Activated naive CD4-positive, alpha-beta T cell treated with anti-CD3 and anti-CD28 coated beads for 36 hours (primary cell): ENCODE measurements at regions not wholly inside any gene's neighbourhood (a gene's known extent, or its start where the extent isn't known, plus 50 kb on each side); places are given as distances from the start of the nearest gene placed in this dataset.

Experiments used
- CTCF ChIA-PET: fragments of 350-600 bp; sonication (Branson Sonifier 250); formaldehyde crosslinking; loops from one replicate; lab custom pipeline; 2021; ENCODE audit warnings: antibody characterized with exemption; lab: Charles Lee
- DNase-seq: peaks from one replicate; pipeline ENCODE4 v3.0.0-alpha.2; 2020
- H3K27ac Mint-ChIP-seq: one replicate; pipeline ENCODE4 v1.8.0; 2021; ENCODE audit warnings: mild to moderate bottlenecking, mixed read lengths
- H3K27me3 Mint-ChIP-seq: one replicate; pipeline ENCODE4 v1.8.0; 2021; ENCODE audit warnings: low read depth, mixed read lengths
- H3K36me3 Mint-ChIP-seq: one replicate; pipeline ENCODE4 v1.8.0; 2021; ENCODE audit warnings: low read depth, mixed read lengths
- H3K4me1 Mint-ChIP-seq: one replicate; pipeline ENCODE4 v1.8.0; 2021; ENCODE audit warnings: low read depth, mixed read lengths
- H3K4me3 Mint-ChIP-seq: one replicate; pipeline ENCODE4 v1.8.0; 2021; ENCODE audit warnings: mild to moderate bottlenecking, moderate library complexity, mixed read lengths
- H3K9me3 Mint-ChIP-seq: one replicate; pipeline ENCODE4 v1.8.0; 2021; ENCODE audit warnings: mixed read lengths
- intact Hi-C: fragments of 100-400 bp; cut with micrococcal nuclease; formaldehyde crosslinking; loops from one replicate; pipeline ENCODE4 v1.15.1; 2023

GRCh38 chr3:107882261-107882660 lies 208.6 kb downstream of the CD47 start:
- DNase-seq: no peak
- no peaks in the 10 kb centered on the region for H3K27me3 Mint-ChIP-seq
- no peak overlapping the region for H3K27ac Mint-ChIP-seq
- H3K36me3 Mint-ChIP-seq: no peaks in the 10 kb centered on the region
- CTCF ChIA-PET: no interaction called here
- H3K4me1 Mint-ChIP-seq: no peaks in the 10 kb centered on the region
- intact Hi-C loops: no loop called here
- H3K4me3 Mint-ChIP-seq: no peak overlapping the region
- no peaks in the 10 kb centered on the region for H3K9me3 Mint-ChIP-seq

- intact Hi-C loops: no loop called here
- H3K4me1 Mint-ChIP-seq: no peaks in the 10 kb centered on the region
- H3K27ac Mint-ChIP-seq: no peak overlapping the region
- no peak overlapping the region for H3K4me3 Mint-ChIP-seq
- H3K27me3 Mint-ChIP-seq: no peaks in the 10 kb centered on the region
- CTCF ChIA-PET: interaction anchor here (0.5 kb wide), 1 partner anchor 138 kb away, joined by 3 read pairs; no protein-coding TSS in a partner anchor
- no peaks in the 10 kb centered on the region for H3K9me3 Mint-ChIP-seq
- no peaks in the 10 kb centered on the region for H3K36me3 Mint-ChIP-seq
- DNase-seq: no peak
These were observed 209.3 kb downstream of the CD47 start for GRCh38 chr3:107881509-107881908.

- Mint-ChIP-seq H3K4me1 (no peaks in the 10 kb centered on the region), H3K4me3 (no peak overlapping the region), H3K27me3 (no peaks in the 10 kb centered on the region), H3K27ac (no peak overlapping the region), H3K36me3 (no peaks in the 10 kb centered on the region), H3K9me3 (no peaks in the 10 kb centered on the region)
- CTCF ChIA-PET: no interaction called here
- intact Hi-C loops: no loop called here
- DNase-seq: no peak
These were observed 210.1 kb downstream of the CD47 start for GRCh38 chr3:107880702-107881101.

GRCh38 chr3:107877936-107878335 lies 212.9 kb downstream of the CD47 start:
- intact Hi-C loops: no loop called here
- H3K27ac Mint-ChIP-seq: no peak overlapping the region
- CTCF ChIA-PET: no interaction called here
- no peaks in the 10 kb centered on the region for H3K27me3 Mint-ChIP-seq
- no peak overlapping the region for H3K4me3 Mint-ChIP-seq
- H3K9me3 Mint-ChIP-seq: no peaks in the 10 kb centered on the region
- H3K36me3 Mint-ChIP-seq: no peaks in the 10 kb centered on the region
- no peak for DNase-seq
- no peaks in the 10 kb centered on the region for H3K4me1 Mint-ChIP-seq

- Mint-ChIP-seq H3K27ac (no peak overlapping the region), H3K36me3 (no peaks in the 10 kb centered on the region), H3K4me1 (peaks cover 11% of the 10 kb centered on the region), H3K27me3 (peaks cover 4% of the 10 kb centered on the region), H3K9me3 (no peaks in the 10 kb centered on the region), H3K4me3 (no peak overlapping the region)
- intact Hi-C loops: loop anchor here (2.0 kb wide), 2 partner anchors 40 to 218 kb away; no protein-coding TSS in a partner anchor
- CTCF ChIA-PET: interaction anchor here (2.5 kb wide), 1 partner anchor 57 kb away, joined by 8 read pairs; no protein-coding TSS in a partner anchor
- DNase-seq: peak; percentile 18
These were observed 219.7 kb downstream of the CD47 start for GRCh38 chr3:107870943-107871638.

GRCh38 chr3:107870096-107870495 lies 220.7 kb downstream of the CD47 start:
- no peaks in the 10 kb centered on the region for H3K9me3 Mint-ChIP-seq
- no peak overlapping the region for H3K4me3 Mint-ChIP-seq
- DNase-seq: no peak
- intact Hi-C loops: loop anchor here (2.0 kb wide), 2 partner anchors 41 to 219 kb away; no protein-coding TSS in a partner anchor
- no peaks in the 10 kb centered on the region for H3K36me3 Mint-ChIP-seq
- H3K27me3 Mint-ChIP-seq: peaks cover 6% of the 10 kb centered on the region
- no peak overlapping the region for H3K27ac Mint-ChIP-seq
- CTCF ChIA-PET: interaction anchor here (0.6 to 2.5 kb wide), 2 partner anchors 58 to 91 kb away, joined by 3 to 8 read pairs; no protein-coding TSS in a partner anchor
- peaks cover 11% of the 10 kb centered on the region for H3K4me1 Mint-ChIP-seq

- CTCF ChIA-PET: no interaction called here
These were observed 222.4 kb downstream of the CD47 start for GRCh38 chr3:107868449-107868848.

GRCh38 chr3:107861904-107862303 lies 228.9 kb downstream of the CD47 start:
- CTCF ChIA-PET: no interaction called here

More at GRCh38 chr3:107868449-107868848, 222.4 kb downstream of the CD47 start:
- intact Hi-C loops: no loop called here
- no peak for DNase-seq
- H3K4me3 Mint-ChIP-seq: no peak overlapping the region
- H3K9me3 Mint-ChIP-seq: no peaks in the 10 kb centered on the region
- peaks cover 11% of the 10 kb centered on the region for H3K4me1 Mint-ChIP-seq
- H3K27me3 Mint-ChIP-seq: peaks cover 6% of the 10 kb centered on the region
- no peak overlapping the region for H3K27ac Mint-ChIP-seq
- no peaks in the 10 kb centered on the region for H3K36me3 Mint-ChIP-seq

GRCh38 chr3:107861422-107861821 lies 229.4 kb downstream of the CD47 start:
- no peak for DNase-seq
- no peaks in the 10 kb centered on the region for H3K9me3 Mint-ChIP-seq
- H3K27me3 Mint-ChIP-seq: peaks cover 5% of the 10 kb centered on the region
- H3K4me1 Mint-ChIP-seq: no peaks in the 10 kb centered on the region
- H3K4me3 Mint-ChIP-seq: no peak overlapping the region
- no peak overlapping the region for H3K27ac Mint-ChIP-seq
- intact Hi-C loops: no loop called here
- CTCF ChIA-PET: no interaction called here
- H3K36me3 Mint-ChIP-seq: no peaks in the 10 kb centered on the region

More at GRCh38 chr3:107861904-107862303, 228.9 kb downstream of the CD47 start:
- peaks cover 6% of the 10 kb centered on the region for H3K27me3 Mint-ChIP-seq
- H3K27ac Mint-ChIP-seq: no peak overlapping the region
- H3K4me3 Mint-ChIP-seq: no peak overlapping the region
- intact Hi-C loops: no loop called here
- H3K36me3 Mint-ChIP-seq: no peaks in the 10 kb centered on the region
- no peaks in the 10 kb centered on the region for H3K4me1 Mint-ChIP-seq
- DNase-seq: no peak
- no peaks in the 10 kb centered on the region for H3K9me3 Mint-ChIP-seq
